Esophagus (tissue), 2 donors: ENCODE measurements at regions not wholly inside any gene's neighbourhood (a gene's known extent, or its start where the extent isn't known, plus 50 kb on each side); places are given as distances from the start of the nearest gene placed in this dataset.

Source experiments
- H3K27ac ChIP-seq, 2 donors: one replicate each; pipeline ENCODE4 v1.5.1; 2013; ENCODE audit warnings: low read depth in 2 of 2, mild to moderate bottlenecking in 2 of 2, inconsistent platforms in 1 of 2, low read length in 1 of 2, moderate library complexity in 1 of 2
- H3K27me3 ChIP-seq, 2 donors: one replicate each; pipeline ENCODE4 v1.6.1; 2013; ENCODE audit warnings: low read length in 2 of 2, control low read depth in 1 of 2, mild to moderate bottlenecking in 1 of 2; ENCODE audit not compliant: insufficient read depth in 2 of 2, control insufficient read depth in 1 of 2
- H3K36me3 ChIP-seq, 2 donors: one replicate each; pipeline ENCODE4 v1.6.1; 2013; ENCODE audit warnings: low read length in 1 of 2; ENCODE audit not compliant: control insufficient read depth in 2 of 2, insufficient read depth in 2 of 2
- H3K4me1 ChIP-seq, 2 donors: one replicate each; pipeline ENCODE4 v1.6.1; 2013; ENCODE audit warnings: low read length in 1 of 2; ENCODE audit not compliant: control insufficient read depth in 2 of 2, insufficient read depth in 2 of 2
- H3K4me3 ChIP-seq, 2 donors: one replicate each; pipeline ENCODE4 v1.5.1; 2013; ENCODE audit warnings: low read length in 2 of 2, mild to moderate bottlenecking in 2 of 2, low read depth in 1 of 2, moderate library complexity in 1 of 2
- H3K9me3 ChIP-seq, 2 donors: one replicate each; pipeline ENCODE4 v1.6.1; 2013; ENCODE audit warnings: mild to moderate bottlenecking in 2 of 2, low read depth in 1 of 2, low read length in 1 of 2, moderate library complexity in 1 of 2; ENCODE audit not compliant: control insufficient read depth in 2 of 2, insufficient read depth in 1 of 2
- WGBS, 2 donors: extraction: QIAGEN DNeasy Blood & Tissue Kit; methylation state at CpG; one replicate each; pipeline ENCODE4 v1.1.7; 2013; 5-methylcytosine and 5-hydroxymethylcytosine counted together
- donor health status: healthy with polysubstance abuse.
- donor health status: Bipolar disorder and iron deficiency.

DNA sequence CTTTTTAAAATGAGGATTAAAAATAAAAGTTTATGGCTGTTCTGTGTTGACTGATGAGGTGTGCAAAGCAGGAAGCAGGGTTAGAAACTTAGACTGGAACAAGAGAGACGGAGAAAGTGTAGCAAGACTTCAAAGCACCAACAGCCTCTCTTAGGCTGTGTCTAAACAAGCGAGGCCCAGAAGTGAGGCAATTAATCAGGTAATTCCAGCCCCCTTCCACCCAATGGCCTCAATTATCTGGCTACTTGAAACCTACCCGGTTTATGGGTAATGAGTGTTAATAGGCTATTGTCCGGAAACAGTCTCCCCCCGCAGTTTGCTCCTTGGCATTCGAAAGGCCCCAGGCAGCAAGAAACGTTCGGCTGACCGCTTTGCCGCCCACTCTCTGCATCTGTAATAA, 171.7 kb upstream of the MYCN start:
- H3K36me3 ChIP-seq = no peaks in the 10 kb centered on the region
- H3K27me3 ChIP-seq = no peaks in the 10 kb centered on the region
- H3K4me3 ChIP-seq = no peak overlapping the region
- no peaks in the 10 kb centered on the region for H3K4me1 ChIP-seq
- 74% methylated on average over 10 of the region's 10 CpGs for WGBS, 2 donors
- no peaks in the 10 kb centered on the region for H3K9me3 ChIP-seq
- no peak overlapping the region for H3K27ac ChIP-seq

DNA sequence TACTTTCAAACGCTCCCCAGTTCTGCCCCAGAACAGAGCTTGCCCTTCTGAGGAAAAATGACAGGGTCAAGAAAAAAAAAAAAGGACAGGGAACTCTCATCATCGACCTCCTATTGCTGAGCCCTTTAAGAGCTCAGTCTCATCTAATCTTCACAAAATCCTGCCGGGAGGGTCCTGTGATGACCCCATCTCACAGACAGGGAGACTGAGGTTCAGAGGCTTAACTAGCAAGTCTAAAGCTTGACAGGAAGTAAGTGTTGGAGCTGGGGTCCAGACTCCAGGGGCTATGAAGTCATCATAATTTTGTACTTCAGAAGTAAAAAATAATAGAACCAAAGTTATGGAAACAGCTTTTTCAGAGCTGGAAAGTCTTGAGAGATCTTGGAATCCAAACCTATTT, 171.1 kb upstream of the MYCN start:
- no peaks in the 10 kb centered on the region for H3K4me1 ChIP-seq
- H3K36me3 ChIP-seq = no peaks in the 10 kb centered on the region
- no peaks in the 10 kb centered on the region for H3K9me3 ChIP-seq
- WGBS, 2 donors = 81 to 83% methylated on average over 3 of the region's 3 CpGs
- no peaks in the 10 kb centered on the region for H3K27me3 ChIP-seq
- H3K4me3 ChIP-seq = no peak overlapping the region
- no peak overlapping the region for H3K27ac ChIP-seq

DNA sequence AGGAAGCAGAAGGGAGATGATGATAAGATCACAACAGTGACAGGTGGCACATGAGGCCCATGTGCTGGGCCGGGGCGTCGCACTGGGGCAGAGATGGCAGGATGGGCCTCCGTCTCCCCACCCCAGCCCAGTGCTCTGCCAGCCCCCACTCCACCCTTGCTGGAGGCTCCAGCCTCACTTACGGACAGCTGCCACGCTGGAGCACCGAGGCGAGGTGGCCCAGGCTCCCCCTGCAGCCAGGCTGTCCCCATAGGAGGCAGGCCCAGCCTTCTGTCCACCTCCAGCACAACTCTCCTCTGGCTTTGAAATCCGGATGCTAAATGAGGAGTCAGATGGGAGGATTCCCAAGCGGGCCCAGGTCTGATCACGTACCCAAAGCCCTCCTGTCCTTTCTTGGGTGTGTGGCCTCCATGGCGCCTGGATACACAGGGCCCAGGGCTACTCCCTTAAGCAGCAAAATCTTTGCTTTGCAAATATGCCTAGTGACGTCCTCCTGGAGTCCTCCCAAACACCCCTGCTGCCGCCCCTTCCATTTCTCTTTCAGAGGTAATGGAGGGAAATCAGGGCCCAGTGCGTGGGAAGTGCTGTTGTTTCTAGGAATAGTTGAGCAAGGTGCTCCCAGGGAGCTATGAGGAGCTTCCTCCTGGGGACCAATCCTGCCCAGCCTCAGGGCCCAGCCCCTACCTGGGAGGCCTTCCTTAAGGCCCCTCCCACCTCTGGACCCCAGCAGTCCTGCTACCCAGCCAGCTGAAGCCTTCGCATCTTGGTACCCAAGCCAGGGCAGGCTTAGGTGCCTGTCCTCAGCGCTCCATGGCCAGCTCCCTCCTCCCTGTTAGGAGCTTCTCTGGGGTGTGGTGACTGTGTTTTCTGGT, 170.4 kb upstream of the MYCN start:
- no peaks in the 10 kb centered on the region for H3K27me3 ChIP-seq
- no peaks in the 10 kb centered on the region for H3K9me3 ChIP-seq
- no peaks in the 10 kb centered on the region for H3K36me3 ChIP-seq
- H3K4me1 ChIP-seq = no peaks in the 10 kb centered on the region
- no peak overlapping the region for H3K4me3 ChIP-seq
- H3K27ac ChIP-seq = no peak overlapping the region
- WGBS, 2 donors = 86 to 90% methylated on average over 17 of the region's 17 CpGs

DNA sequence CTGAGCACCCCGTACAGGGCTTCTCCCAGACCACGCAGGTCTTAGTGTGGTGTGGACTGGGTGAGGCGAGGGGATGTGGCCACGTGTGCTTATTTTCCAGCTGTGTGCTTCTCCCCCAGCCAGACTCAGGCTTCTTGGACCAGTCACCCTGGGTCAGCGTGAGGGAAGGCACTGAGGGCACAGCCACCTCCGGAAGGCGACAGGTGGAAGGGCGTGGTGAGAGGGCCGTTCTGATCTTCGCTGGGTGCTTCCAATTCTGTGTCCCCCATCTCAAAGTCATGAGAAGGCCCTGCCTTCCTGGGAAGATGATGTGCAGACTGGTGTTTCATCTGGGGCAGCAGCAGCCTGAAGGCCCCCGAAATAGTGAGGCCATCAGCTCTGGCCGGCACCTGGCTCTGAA, 169.7 kb upstream of the MYCN start:
- Histone ChIP-seq H3K36me3 (no peaks in the 10 kb centered on the region), H3K27ac (no peak overlapping the region), H3K4me3 (no peak overlapping the region), H3K4me1 (no peaks in the 10 kb centered on the region), H3K27me3 (no peaks in the 10 kb centered on the region), H3K9me3 (no peaks in the 10 kb centered on the region)
- 94 to 96% methylated on average over 12 of the region's 12 CpGs for WGBS, 2 donors

DNA sequence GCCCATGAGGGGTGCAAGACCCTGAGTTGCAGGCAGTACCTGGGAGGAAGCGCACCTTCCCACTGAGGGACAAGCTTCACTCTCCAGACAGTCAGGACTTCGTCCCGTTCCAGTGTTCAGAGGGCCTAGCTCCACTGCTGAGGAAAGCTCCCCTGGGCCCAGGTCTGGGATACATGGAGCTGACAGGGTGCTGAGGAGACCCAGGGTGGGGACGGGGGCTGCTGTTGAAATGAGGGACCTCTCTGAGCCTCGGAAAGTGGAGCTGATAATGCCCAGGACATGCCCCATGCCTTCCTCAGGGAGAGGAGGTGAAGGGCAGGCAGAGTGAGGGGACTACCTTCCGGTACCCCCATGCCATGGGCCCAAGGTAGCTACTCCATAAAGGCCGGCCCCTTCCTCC, 169.2 kb upstream of the MYCN start:
- H3K9me3 ChIP-seq = no peaks in the 10 kb centered on the region
- no peaks in the 10 kb centered on the region for H3K36me3 ChIP-seq
- H3K27ac ChIP-seq = no peak overlapping the region
- H3K4me3 ChIP-seq = no peak overlapping the region
- 92 to 93% methylated on average over 7 of the region's 7 CpGs for WGBS, 2 donors
- H3K4me1 ChIP-seq = no peaks in the 10 kb centered on the region
- no peaks in the 10 kb centered on the region for H3K27me3 ChIP-seq

- H3K4me3 ChIP-seq = no peak overlapping the region
Measured at GRCh38 chr2:15772086-15772595, 168.2 kb upstream of the MYCN start.

GRCh38 chr2:15772681-15773080, 167.7 kb upstream of the MYCN start:
- no peak overlapping the region for H3K27ac ChIP-seq
- H3K9me3 ChIP-seq = no peaks in the 10 kb centered on the region
- H3K27me3 ChIP-seq = no peaks in the 10 kb centered on the region
- no peaks in the 10 kb centered on the region for H3K36me3 ChIP-seq
- H3K4me3 ChIP-seq = no peak overlapping the region
- 73 to 74% methylated on average over 5 of the region's 5 CpGs for WGBS, 2 donors
- no peaks in the 10 kb centered on the region for H3K4me1 ChIP-seq

More at GRCh38 chr2:15772086-15772595, 168.2 kb upstream of the MYCN start:
- H3K9me3 ChIP-seq = no peaks in the 10 kb centered on the region
- H3K36me3 ChIP-seq = no peaks in the 10 kb centered on the region
- no peak overlapping the region for H3K27ac ChIP-seq
- no peaks in the 10 kb centered on the region for H3K4me1 ChIP-seq
- WGBS, 2 donors = 69 to 79% methylated on average over 10 of the region's 10 CpGs
- H3K27me3 ChIP-seq = no peaks in the 10 kb centered on the region

DNA sequence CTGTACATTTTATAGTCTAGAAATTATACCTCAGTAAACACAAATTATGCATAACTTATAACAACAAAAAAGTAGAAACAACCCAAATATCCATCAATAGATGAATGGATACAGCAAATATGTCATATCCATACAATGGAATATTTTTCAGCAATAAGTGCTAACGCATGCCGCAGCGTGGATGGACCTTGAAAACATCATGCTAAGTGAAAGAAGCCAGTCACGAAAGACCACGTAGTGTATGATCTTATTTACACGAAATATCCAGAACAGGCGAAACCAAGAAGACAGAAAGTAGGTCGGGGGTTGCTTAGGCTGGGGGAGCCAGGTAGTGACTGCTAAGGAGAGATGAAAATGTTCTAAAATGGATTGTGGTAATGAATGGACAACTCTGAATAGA, 167.1 kb upstream of the MYCN start:
- no peak overlapping the region for H3K4me3 ChIP-seq
- no peaks in the 10 kb centered on the region for H3K36me3 ChIP-seq
- no peaks in the 10 kb centered on the region for H3K4me1 ChIP-seq
- no peaks in the 10 kb centered on the region for H3K9me3 ChIP-seq
- H3K27ac ChIP-seq = no peak overlapping the region
- WGBS, 2 donors = 85 to 88% methylated on average over 8 of the region's 8 CpGs
- H3K27me3 ChIP-seq = no peaks in the 10 kb centered on the region

DNA sequence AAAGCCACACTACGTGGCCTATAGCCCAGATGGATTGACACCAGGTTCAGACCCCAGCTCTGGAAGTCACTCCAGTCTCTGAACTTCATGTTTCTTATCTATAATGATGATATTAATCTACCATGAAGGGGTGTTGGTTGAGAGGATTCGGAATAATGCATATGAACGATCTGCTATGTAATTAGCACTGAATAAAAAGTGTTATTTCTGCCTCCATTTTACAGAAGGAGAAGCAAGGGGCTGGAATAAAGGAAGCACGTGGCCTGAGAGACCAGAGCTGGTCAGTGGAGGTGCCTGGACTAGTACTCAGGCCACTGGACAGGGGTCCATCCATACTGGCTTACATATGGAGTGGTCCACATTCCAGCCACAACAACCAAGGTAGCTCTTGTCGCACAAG, 166.5 kb upstream of the MYCN start:
- H3K4me1 ChIP-seq = no peaks in the 10 kb centered on the region
- H3K4me3 ChIP-seq = no peak overlapping the region
- no peak overlapping the region for H3K27ac ChIP-seq
- no peaks in the 10 kb centered on the region for H3K36me3 ChIP-seq
- H3K9me3 ChIP-seq = no peaks in the 10 kb centered on the region
- WGBS, 2 donors = 82 to 83% methylated on average over 5 of the region's 5 CpGs
- no peaks in the 10 kb centered on the region for H3K27me3 ChIP-seq
